Immature natural killer cell (primary cell): ENCODE measurements at regions not wholly inside any gene's neighbourhood (a gene's known extent, or its start where the extent isn't known, plus 50 kb on each side); places are given as distances from the start of the nearest gene placed in this dataset.

Source experiments
- DNase-seq, 3 donors: peaks; one replicate each; pipeline ENCODE4 v3.0.0; 2022; ENCODE audit warnings: mixed read lengths in 1 of 3
- H3K27ac Mint-ChIP-seq, 6 donors: one replicate each; pipeline ENCODE4 v1.8.0; 2020; ENCODE audit warnings: mixed read lengths in 6 of 6, mild to moderate bottlenecking in 5 of 6, inconsistent platforms in 4 of 6, moderate library complexity in 3 of 6
- H3K27me3 Mint-ChIP-seq, 3 donors: one replicate each; pipeline ENCODE4 v1.8.0; 2020 to 2021; ENCODE audit warnings: low read depth in 3 of 3, mild to moderate bottlenecking in 3 of 3, mixed read lengths in 3 of 3, moderate library complexity in 3 of 3, inconsistent platforms in 1 of 3
- H3K36me3 Mint-ChIP-seq, 3 donors: one replicate each; pipeline ENCODE4 v1.8.0; 2020; ENCODE audit warnings: mixed read lengths in 3 of 3, inconsistent platforms in 2 of 3, mild to moderate bottlenecking in 2 of 3
- H3K4me1 Mint-ChIP-seq, 2 donors: one replicate each; pipeline ENCODE4 v1.8.0; 2020; ENCODE audit warnings: inconsistent platforms in 2 of 2, mild to moderate bottlenecking in 2 of 2, mixed read lengths in 2 of 2, moderate library complexity in 1 of 2
- H3K4me3 Mint-ChIP-seq, 5 donors: one replicate each; pipeline ENCODE4 v1.8.0; 2020; ENCODE audit warnings: mild to moderate bottlenecking in 5 of 5, mixed read lengths in 5 of 5, inconsistent platforms in 3 of 5, moderate library complexity in 3 of 5
- H3K9me3 Mint-ChIP-seq, 6 donors: one replicate each; pipeline ENCODE4 v1.8.0; 2020; ENCODE audit warnings: mild to moderate bottlenecking in 6 of 6, mixed read lengths in 6 of 6, inconsistent platforms in 4 of 6, moderate library complexity in 3 of 6

- peaks cover 5 to 39% (median 16%) of the 10 kb centered on the region in 6 donors for H3K9me3 Mint-ChIP-seq
- H3K36me3 Mint-ChIP-seq, result no peaks in the 10 kb centered on the region
- H3K27ac Mint-ChIP-seq, result no peak overlapping the region
- H3K4me3 Mint-ChIP-seq, result no peak overlapping the region
- H3K4me1 Mint-ChIP-seq, result no peaks in the 10 kb centered on the region
- DNase-seq, result no peak
- peaks cover 0 to 2% (median 0%) of the 10 kb centered on the region in 3 donors for H3K27me3 Mint-ChIP-seq
These were observed 383.5 kb upstream of the VWC2 start for GRCh38 chr7:49389871-49390479.

DNA sequence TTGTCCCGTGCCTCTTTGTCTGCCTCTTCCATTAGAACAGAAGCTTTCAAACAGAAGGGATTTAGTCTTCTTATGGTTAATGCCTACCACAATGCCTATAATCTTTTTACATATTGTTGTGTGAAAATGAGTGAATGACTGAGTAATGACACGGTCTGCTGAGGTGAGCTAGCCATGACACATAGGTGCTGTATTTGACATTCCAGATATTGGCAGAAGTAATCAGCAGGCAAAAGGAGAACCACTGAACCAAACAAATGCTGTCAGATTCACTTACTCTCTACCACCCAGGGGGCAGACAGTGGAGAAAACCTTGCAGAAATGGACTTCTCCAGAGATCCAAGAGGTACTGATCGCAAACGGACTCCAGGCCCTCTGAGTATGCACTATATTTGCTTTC, 377.2 kb upstream of the VWC2 start:
- no peak overlapping the region for H3K4me3 Mint-ChIP-seq
- no peaks in the 10 kb centered on the region for H3K4me1 Mint-ChIP-seq
- peaks cover 6 to 24% (median 14%) of the 10 kb centered on the region in 6 donors for H3K9me3 Mint-ChIP-seq
- H3K27ac Mint-ChIP-seq, result no peak overlapping the region
- H3K36me3 Mint-ChIP-seq, result no peaks in the 10 kb centered on the region
- H3K27me3 Mint-ChIP-seq, result no peaks in the 10 kb centered on the region
- DNase-seq, result no peak

GRCh38 chr7:49397750-49398149, 375.7 kb upstream of the VWC2 start:
- H3K9me3 Mint-ChIP-seq, result peaks cover 6 to 24% (median 15%) of the 10 kb centered on the region in 6 donors
- H3K27me3 Mint-ChIP-seq, result no peaks in the 10 kb centered on the region
- no peak for DNase-seq
- no peak overlapping the region for H3K4me3 Mint-ChIP-seq
- no peaks in the 10 kb centered on the region for H3K4me1 Mint-ChIP-seq
- no peak overlapping the region for H3K27ac Mint-ChIP-seq
- H3K36me3 Mint-ChIP-seq, result no peaks in the 10 kb centered on the region

DNA sequence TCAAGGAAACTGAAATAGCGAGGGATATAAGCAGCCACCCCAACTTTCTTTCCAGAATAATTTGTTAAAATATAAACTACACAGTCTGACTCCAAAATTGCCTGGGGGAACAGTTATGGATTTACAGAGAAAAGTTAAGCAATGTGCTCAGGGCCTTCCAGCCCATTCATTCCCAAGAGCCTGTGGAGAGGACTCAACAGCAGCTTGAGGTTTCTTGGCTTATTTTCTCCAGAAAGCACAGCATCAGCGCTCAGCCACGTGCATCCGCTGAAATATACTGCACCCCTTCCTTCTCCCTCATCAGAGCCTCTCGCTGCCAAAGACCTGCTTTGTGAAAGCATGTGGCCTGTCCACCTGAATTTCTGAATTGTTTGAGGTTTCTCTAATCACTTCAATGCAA, 375.2 kb upstream of the VWC2 start:
- H3K9me3 Mint-ChIP-seq, result peaks cover 6 to 24% (median 15%) of the 10 kb centered on the region in 6 donors
- H3K27me3 Mint-ChIP-seq, result no peaks in the 10 kb centered on the region
- DNase-seq, result no peak
- no peak overlapping the region for H3K27ac Mint-ChIP-seq
- no peaks in the 10 kb centered on the region for H3K4me1 Mint-ChIP-seq
- H3K36me3 Mint-ChIP-seq, result no peaks in the 10 kb centered on the region
- H3K4me3 Mint-ChIP-seq, result no peak overlapping the region

GRCh38 chr7:49398746-49399145, 374.7 kb upstream of the VWC2 start:
- H3K36me3 Mint-ChIP-seq, result no peaks in the 10 kb centered on the region
- H3K27ac Mint-ChIP-seq, result no peak overlapping the region
- no peak for DNase-seq
- no peak overlapping the region for H3K4me3 Mint-ChIP-seq
- peaks cover 6 to 24% (median 12%) of the 10 kb centered on the region in 6 donors for H3K9me3 Mint-ChIP-seq
- H3K4me1 Mint-ChIP-seq, result no peaks in the 10 kb centered on the region
- no peaks in the 10 kb centered on the region for H3K27me3 Mint-ChIP-seq

- DNase-seq, result no peak
- Mint-ChIP-seq H3K36me3 (no peaks in the 10 kb centered on the region), H3K4me1 (no peaks in the 10 kb centered on the region), H3K4me3 (no peak overlapping the region), H3K27ac (no peak overlapping the region), H3K9me3 (peaks cover 5 to 23% (median 11%) of the 10 kb centered on the region in 6 donors), H3K27me3 (no peaks in the 10 kb centered on the region)
These were observed 372.4 kb upstream of the VWC2 start for GRCh38 chr7:49400891-49401550.

DNA sequence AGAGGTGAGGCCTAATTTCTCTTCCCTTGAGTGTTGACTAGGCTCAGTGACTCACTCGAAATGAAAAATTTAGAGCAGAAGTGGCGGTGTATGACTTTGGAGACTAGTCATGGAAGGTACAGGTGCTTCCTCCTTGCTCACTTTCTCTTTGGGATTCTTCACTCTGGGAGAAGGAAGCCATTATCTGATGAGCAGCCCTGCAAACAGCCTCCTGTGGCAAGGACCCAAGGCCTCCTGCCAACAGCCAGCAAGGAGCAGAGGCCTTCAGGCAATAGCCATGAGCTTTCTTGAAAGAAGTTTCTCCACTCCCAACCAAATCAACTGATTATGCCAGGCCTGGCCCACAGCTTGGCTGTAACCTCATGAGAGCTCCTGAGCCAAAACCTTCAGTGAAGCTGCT, 369.6 kb upstream of the VWC2 start:
- Mint-ChIP-seq H3K4me3 (no peak overlapping the region), H3K9me3 (peaks cover 0 to 22% (median 9%) of the 10 kb centered on the region in 6 donors), H3K4me1 (no peaks in the 10 kb centered on the region), H3K27me3 (no peaks in the 10 kb centered on the region), H3K36me3 (no peaks in the 10 kb centered on the region), H3K27ac (no peak overlapping the region)
- no peak for DNase-seq

DNA sequence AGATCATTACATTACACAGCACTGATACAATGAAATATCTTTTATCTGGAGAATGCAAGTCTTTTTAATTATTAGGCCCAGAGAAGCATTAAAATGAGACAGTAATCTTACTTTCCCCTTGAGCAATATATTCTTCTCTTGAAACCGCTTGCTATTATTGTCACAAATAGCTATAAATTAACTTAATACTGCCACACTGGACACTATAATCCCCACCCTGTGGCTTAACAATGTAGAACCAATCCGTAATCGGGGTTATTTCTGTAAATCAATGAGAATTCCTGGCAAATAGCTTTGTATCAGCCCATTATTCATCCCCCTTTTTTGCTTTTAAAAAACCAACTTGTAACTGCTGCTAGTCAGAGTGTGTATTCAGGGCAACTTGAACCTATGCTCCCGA, 366.2 kb upstream of the VWC2 start:
- DNase-seq, result no peak
- Mint-ChIP-seq H3K9me3 (peaks cover 0 to 23% (median 6%) of the 10 kb centered on the region in 6 donors), H3K27ac (no peak overlapping the region), H3K4me3 (no peak overlapping the region), H3K27me3 (no peaks in the 10 kb centered on the region), H3K4me1 (no peaks in the 10 kb centered on the region), H3K36me3 (no peaks in the 10 kb centered on the region)

DNA sequence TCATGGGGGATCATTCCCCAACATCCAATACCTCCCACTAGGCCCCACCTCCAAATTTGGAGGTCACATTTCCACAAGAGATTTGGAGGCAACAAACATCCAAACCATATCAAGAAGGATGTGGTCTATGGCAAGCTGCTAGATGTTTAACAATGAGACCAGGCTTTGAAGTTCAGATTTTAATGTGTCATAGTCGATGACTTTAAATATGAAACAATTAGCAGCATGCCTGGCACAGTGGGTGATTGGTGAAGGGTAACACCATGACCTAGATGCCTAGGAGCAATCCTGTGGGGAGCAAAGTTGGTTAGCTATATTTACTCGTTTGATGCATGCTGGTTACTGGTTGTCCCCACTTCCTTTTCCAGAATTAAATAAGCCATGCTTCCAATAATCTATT, 356.4 kb upstream of the VWC2 start:
- no peak overlapping the region for H3K27ac Mint-ChIP-seq
- no peaks in the 10 kb centered on the region for H3K36me3 Mint-ChIP-seq

DNA sequence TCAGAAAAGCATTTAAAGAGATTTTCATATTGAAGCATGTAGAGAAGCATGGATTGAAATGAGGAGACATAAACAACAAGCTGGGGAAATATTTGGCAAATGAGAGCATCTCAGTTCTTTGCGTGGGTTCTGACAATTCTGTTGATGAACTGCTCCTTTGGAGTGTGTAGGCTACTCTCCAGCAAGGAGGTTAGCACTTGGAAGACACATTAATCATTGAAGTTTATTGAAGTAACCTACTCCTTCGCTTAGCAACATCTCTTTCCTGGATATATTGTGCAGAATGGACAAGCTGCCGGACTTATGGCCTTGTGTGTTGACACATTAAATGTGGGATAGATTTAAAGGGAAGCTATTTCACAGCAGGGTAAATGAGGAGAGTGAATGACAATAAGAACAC, 354.5 kb upstream of the VWC2 start:
- DNase-seq, result no peak
- Mint-ChIP-seq H3K4me3 (no peak overlapping the region), H3K27ac (no peak overlapping the region), H3K4me1 (no peaks in the 10 kb centered on the region), H3K27me3 (no peaks in the 10 kb centered on the region), H3K36me3 (no peaks in the 10 kb centered on the region), H3K9me3 (peaks cover 2 to 32% (median 9%) of the 10 kb centered on the region in 6 donors)

More for the DNA sequence above, 356.4 kb upstream of the VWC2 start:
- Mint-ChIP-seq H3K4me3 (no peak overlapping the region), H3K9me3 (peaks cover 4 to 22% (median 8%) of the 10 kb centered on the region in 6 donors), H3K27me3 (no peaks in the 10 kb centered on the region), H3K4me1 (no peaks in the 10 kb centered on the region)
- no peak for DNase-seq

GRCh38 chr7:49422564-49422963, 350.9 kb upstream of the VWC2 start:
- Mint-ChIP-seq H3K27me3 (no peaks in the 10 kb centered on the region), H3K9me3 (peaks cover 0 to 23% (median 4%) of the 10 kb centered on the region in 6 donors), H3K4me1 (no peaks in the 10 kb centered on the region), H3K27ac (no peak overlapping the region), H3K4me3 (no peak overlapping the region), H3K36me3 (no peaks in the 10 kb centered on the region)
- DNase-seq, result no peak

- Mint-ChIP-seq H3K4me1 (no peaks in the 10 kb centered on the region), H3K27ac (no peak overlapping the region), H3K9me3 (peaks cover 0 to 29% (median 6%) of the 10 kb centered on the region in 6 donors), H3K4me3 (no peak overlapping the region), H3K27me3 (no peaks in the 10 kb centered on the region), H3K36me3 (no peaks in the 10 kb centered on the region)
- no peak for DNase-seq
These were observed 349.3 kb upstream of the VWC2 start for GRCh38 chr7:49424109-49424508.

GRCh38 chr7:49425277-49425818, 348.1 kb upstream of the VWC2 start:
- Mint-ChIP-seq H3K27ac (no peak overlapping the region), H3K4me1 (no peaks in the 10 kb centered on the region), H3K36me3 (no peaks in the 10 kb centered on the region), H3K9me3 (peaks cover 0 to 29% (median 6%) of the 10 kb centered on the region in 6 donors), H3K4me3 (no peak overlapping the region), H3K27me3 (no peaks in the 10 kb centered on the region)
- DNase-seq, result no peak

- DNase-seq, result no peak
- no peak overlapping the region for H3K27ac Mint-ChIP-seq
- peaks cover 4 to 35% (median 6%) of the 10 kb centered on the region in 6 donors for H3K9me3 Mint-ChIP-seq
- no peak overlapping the region for H3K4me3 Mint-ChIP-seq
- H3K36me3 Mint-ChIP-seq, result no peaks in the 10 kb centered on the region
- no peaks in the 10 kb centered on the region for H3K4me1 Mint-ChIP-seq
- peaks cover 0 to 3% (median 0%) of the 10 kb centered on the region in 3 donors for H3K27me3 Mint-ChIP-seq
These were observed 341.2 kb upstream of the VWC2 start for GRCh38 chr7:49432254-49432653.
